Sigmoid colon (tissue), 3 donors: ENCODE measurements at regions not wholly inside any gene's neighbourhood (a gene's known extent, or its start where the extent isn't known, plus 50 kb on each side); places are given as distances from the start of the nearest gene placed in this dataset.

Source experiments
- POLR2A ChIP-seq, 2 donors: fragments of 450-650 bp; IDR thresholded peaks; one replicate each; pipeline ENCODE4 v1.6.1; 2016; ENCODE audit warnings: antibody characterized with exemption in 2 of 2, mild to moderate bottlenecking in 2 of 2, moderate library complexity in 2 of 2
- TF ChIP-seq, protein P1 (sequence below), 4 experiments: fragments of 450-650 bp in 3 of 4; fragments of 200-600 bp in 1 of 4; IDR thresholded peaks; one replicate each; pipeline ENCODE4 v1.5.1; 2016 to 2019; ENCODE audit warnings: antibody characterized with exemption in 4 of 4, mild to moderate bottlenecking in 3 of 4, moderate library complexity in 2 of 4

- TF ChIP-seq, protein P1, sequence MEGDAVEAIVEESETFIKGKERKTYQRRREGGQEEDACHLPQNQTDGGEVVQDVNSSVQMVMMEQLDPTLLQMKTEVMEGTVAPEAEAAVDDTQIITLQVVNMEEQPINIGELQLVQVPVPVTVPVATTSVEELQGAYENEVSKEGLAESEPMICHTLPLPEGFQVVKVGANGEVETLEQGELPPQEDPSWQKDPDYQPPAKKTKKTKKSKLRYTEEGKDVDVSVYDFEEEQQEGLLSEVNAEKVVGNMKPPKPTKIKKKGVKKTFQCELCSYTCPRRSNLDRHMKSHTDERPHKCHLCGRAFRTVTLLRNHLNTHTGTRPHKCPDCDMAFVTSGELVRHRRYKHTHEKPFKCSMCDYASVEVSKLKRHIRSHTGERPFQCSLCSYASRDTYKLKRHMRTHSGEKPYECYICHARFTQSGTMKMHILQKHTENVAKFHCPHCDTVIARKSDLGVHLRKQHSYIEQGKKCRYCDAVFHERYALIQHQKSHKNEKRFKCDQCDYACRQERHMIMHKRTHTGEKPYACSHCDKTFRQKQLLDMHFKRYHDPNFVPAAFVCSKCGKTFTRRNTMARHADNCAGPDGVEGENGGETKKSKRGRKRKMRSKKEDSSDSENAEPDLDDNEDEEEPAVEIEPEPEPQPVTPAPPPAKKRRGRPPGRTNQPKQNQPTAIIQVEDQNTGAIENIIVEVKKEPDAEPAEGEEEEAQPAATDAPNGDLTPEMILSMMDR (IDR thresholded peaks at IDR 0.05) = no peak
- TF ChIP-seq POLR2A (IDR thresholded peaks at IDR 0.05) = no peak
Measured at GRCh38 chr2:139260052-139260430, 479.9 kb upstream of the NXPH2 start.
